NCI-H1930 (cell line): ENCODE measurements at regions not wholly inside any gene's neighbourhood (a gene's known extent, or its start where the extent isn't known, plus 50 kb on each side); places are given as distances from the start of the nearest gene placed in this dataset.
A peak's percentile ranks its signal among the peaks of the same experiment; 100 is the strongest.

Source experiments
- DNase-seq, 2 experiments: peaks; one replicate each; lab custom pipeline; 2025; lab: John Stamatoyannopoulos, UW

- DNase-seq = no peak
These were observed 224.1 kb downstream of the ASCL1 start for GRCh38 chr12:103181366-103182152.

DNA sequence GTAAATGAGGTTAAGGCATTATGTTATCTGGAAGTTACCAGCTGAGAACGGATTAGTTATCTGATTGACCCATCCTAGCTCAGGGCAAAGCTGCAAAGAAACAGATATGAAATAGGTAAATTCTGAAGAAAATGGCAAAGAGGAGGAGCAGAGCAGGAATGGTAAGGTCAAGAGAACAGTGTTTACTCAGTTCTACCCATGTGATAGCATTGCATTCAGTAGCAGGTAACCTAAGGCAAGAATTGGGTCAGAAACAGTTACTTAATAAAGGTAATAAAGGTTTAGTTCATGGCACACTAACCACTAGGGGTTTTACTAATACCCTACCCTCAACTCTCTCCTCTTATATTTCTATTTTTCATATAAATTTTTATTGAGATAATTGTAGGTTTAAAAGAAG is 224.8 kb downstream of the ASCL1 start:
- DNase-seq = no peak

DNA sequence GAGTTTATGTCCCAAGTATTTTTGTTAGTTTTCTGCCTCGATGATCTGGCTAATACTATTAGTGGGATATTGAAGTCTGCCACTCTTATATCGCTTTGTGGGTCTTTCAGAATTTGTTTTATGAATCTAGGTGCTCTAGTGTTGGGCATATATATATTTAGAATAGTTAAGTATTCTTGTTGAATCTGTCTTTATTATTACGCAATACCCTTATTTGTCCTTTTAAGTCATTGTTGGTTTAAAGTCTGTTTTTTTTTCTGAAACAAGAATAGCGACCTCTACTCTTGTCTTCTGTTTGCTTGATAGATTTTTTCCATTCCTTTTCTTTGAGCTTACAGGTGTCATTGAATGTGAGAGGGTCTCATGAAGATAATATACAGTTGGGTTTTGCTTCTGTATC is 239.0 kb downstream of the ASCL1 start:
- DNase-seq = no peak

DNA sequence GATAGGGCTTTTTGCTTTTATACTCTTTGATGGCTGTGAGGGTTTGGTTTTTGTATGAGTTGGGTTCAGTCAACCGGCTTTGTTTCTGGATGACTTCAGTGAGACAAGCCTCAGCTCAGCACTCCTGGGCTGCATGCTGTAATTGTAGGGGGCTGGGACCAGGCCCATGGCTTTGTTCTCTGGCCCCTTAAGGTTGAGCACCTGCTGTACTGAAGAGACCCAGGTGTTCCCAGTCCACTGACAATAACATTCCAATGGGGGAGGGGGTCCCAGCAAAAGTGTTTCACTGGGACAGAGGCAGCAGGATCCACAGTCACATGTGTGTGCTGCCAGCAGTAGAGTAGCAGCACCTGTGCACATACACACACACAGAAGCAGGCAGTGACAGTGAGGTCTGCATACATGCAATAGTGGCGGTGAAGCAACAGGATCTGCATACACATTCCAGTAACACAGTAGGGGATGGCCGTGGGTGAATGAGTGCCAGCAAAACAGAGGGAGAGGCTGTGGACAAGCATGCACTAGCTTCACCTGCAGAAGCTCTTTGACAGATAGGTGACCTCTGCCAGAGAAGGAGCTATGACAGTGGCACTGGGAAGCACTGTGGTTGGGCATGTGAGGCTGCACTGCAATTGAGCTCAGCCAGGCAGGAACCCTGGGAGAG is 240.4 kb downstream of the ASCL1 start:
- DNase-seq = no peak

- no peak for DNase-seq
These were observed 241.0 kb downstream of the ASCL1 start for GRCh38 chr12:103198499-103198898.

DNA sequence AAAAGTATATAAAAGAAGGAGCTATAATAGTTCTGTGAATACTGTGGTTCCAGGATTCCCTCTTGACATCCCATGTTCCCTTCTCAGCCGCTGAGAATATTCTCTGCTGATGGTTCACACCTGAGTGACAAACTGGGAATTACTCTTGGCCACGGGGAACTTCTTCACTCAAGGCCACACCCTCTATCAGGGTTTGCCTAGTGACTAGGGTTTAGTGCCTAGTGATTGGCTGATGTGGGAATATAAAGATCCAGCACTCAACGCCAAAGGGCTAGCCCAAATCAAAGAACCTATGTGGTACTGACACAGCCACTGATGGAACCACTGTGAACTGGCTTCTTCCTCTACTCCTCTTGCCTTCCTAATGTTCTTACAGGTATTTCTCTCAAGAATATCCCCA is 248.4 kb downstream of the ASCL1 start:
- no peak for DNase-seq

DNA sequence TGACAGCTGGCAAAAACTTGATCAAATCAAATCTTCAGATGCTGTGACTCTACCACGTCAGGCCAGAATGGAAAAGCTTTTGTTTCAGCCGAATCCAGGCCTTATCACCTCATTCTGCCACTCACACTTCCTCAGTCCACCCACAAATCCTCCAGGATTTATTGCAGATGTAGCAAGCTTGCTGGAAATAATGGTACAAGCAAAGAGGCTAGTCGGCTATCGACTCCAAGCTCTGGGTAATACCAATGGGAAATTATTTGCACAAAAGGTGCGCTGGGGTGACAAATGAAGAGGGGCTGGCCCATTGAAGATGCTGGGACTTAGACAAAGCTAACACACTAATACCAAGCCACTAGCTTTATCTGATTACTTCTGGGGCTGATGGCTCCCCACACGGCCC is 250.5 kb downstream of the ASCL1 start:
- no peak for DNase-seq

DNA sequence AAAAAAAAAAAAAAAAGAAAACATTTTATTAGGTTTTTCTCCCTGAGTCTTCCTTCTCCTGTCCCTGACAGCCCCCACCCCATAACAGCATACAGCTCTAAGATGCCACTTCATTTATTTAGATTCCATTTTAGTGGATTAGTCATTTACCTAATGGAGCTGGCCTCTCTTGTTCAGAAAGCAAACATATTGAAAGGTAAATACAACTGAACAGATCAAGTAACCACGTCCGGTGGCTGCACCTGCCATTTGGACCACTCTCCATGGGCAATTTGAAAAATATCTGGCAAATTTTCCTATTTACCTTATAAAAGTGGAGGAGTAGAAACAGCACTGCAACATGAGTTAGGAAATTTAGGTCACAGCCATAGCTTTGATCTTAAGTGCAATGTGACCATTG is 254.6 kb downstream of the C12orf42 start:
- peak; percentile 88 to 95 for DNase-seq

- no peak for DNase-seq
These were observed 251.2 kb downstream of the C12orf42 start for GRCh38 chr12:103244596-103244995.

GRCh38 chr12:103247531-103247930 is 248.2 kb downstream of the C12orf42 start:
- no peak for DNase-seq

- DNase-seq = peak; percentile 73 to 79
These were observed 246.2 kb downstream of the C12orf42 start for GRCh38 chr12:103249607-103250006.

- DNase-seq = no peak
These were observed 245.3 kb downstream of the C12orf42 start for GRCh38 chr12:103250487-103250886.
